Lower leg skin (tissue), 4 donors: ENCODE measurements at regions not wholly inside any gene's neighbourhood (a gene's known extent, or its start where the extent isn't known, plus 50 kb on each side); places are given as distances from the start of the nearest gene placed in this dataset.
"Not testable (repeated sequence)": the region's sequence is repeated elsewhere in the genome, so short reads cannot be mapped to it uniquely, and the experiment has no call there.

ENCODE experiments used
- DNase-seq, 2 donors: peaks; one replicate each; pipeline ENCODE4 v3.0.0-alpha.2; 2019; ENCODE audit warnings: low spot score in 2 of 2
- H3K4me3 ChIP-seq: fragments of 200-600 bp; sonication (generic); 2 replicates; pipeline ENCODE4 v1.5.1; 2017; ENCODE audit warnings: mild to moderate bottlenecking, low read depth; ENCODE audit not compliant: poor library complexity, severe bottlenecking
- POLR2A ChIP-seq, 2 donors: fragments of 450-650 bp; IDR thresholded peaks; one replicate each; pipeline ENCODE4 v1.6.1; 2016 to 2017; ENCODE audit warnings: antibody characterized with exemption in 2 of 2, mild to moderate bottlenecking in 1 of 2, moderate library complexity in 1 of 2
- WGBS, 2 donors: methylation state at CpG; one replicate each; pipeline ENCODE4 v1.1.5; 2018; 5-methylcytosine and 5-hydroxymethylcytosine counted together
- intact Hi-C: fragments of 100-400 bp; cut with DNase I; formaldehyde crosslinking; loops from one replicate; pipeline ENCODE4 v1.15.0; 2023; ENCODE audit warnings: low total_unique reads
- TF ChIP-seq, protein P1 (sequence below), 3 donors: fragments of 450-650 bp; IDR thresholded peaks; one replicate each; pipeline ENCODE4 v1.5.1; 2016; ENCODE audit warnings: antibody characterized with exemption in 3 of 3, mild to moderate bottlenecking in 3 of 3, moderate library complexity in 2 of 3

DNA sequence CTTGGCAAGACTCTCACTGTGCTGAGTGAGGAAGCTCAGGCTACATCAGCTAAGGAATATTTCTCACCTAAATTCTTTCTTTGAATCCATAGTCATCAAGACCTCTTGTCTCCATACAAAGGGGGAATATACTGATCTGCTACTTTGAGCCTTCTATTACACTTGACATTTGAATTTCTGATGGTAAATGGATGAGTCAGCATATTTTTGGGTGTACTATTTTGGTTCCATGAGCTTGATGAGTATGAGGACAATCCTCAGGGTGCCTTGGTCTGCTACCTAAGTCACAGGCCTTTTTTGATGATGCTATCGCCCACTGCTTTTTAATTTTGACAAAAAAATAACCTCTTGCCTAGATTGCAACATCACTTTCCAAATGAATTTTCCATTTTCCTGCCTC, 415.7 kb downstream of the PPP1R2C start:
- no peak for DNase-seq
- TF ChIP-seq, protein P1, sequence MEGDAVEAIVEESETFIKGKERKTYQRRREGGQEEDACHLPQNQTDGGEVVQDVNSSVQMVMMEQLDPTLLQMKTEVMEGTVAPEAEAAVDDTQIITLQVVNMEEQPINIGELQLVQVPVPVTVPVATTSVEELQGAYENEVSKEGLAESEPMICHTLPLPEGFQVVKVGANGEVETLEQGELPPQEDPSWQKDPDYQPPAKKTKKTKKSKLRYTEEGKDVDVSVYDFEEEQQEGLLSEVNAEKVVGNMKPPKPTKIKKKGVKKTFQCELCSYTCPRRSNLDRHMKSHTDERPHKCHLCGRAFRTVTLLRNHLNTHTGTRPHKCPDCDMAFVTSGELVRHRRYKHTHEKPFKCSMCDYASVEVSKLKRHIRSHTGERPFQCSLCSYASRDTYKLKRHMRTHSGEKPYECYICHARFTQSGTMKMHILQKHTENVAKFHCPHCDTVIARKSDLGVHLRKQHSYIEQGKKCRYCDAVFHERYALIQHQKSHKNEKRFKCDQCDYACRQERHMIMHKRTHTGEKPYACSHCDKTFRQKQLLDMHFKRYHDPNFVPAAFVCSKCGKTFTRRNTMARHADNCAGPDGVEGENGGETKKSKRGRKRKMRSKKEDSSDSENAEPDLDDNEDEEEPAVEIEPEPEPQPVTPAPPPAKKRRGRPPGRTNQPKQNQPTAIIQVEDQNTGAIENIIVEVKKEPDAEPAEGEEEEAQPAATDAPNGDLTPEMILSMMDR (IDR thresholded peaks at IDR 0.05): no peak
- TF ChIP-seq POLR2A (IDR thresholded peaks at IDR 0.05): no peak
- intact Hi-C loops: no loop called here
- 67 to 79% methylated on average over 1 of the region's 1 CpG for WGBS, 2 donors
- H3K4me3 ChIP-seq: no peak overlapping the region

DNA sequence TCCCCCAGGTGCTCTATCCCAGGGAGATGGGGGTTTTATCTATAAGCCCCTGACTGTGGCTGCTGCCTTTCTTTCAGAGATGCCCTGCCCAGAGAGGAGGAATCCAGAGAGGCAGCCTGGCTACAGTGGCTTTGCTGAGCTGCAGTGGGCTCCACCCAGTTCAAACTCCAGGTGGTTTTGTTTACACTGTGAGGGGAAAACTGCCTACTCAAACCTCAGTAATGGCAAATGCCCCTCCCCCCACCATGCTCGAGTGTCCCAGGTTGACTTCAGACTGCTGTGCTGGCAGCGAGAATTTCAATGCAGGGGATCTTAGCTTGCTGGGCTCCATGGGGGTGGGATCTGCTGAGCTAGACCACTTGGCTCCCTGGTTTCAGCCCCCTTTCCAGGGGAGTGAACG, 419.6 kb upstream of the CASK start:
- H3K4me3 ChIP-seq, DNase-seq, intact Hi-C loops: not testable (repeated sequence)
- 79 to 83% methylated on average over 2 to 3 of the region's 3 CpGs for WGBS, 2 donors
